ENCODE measurements at regions not wholly inside any gene's neighbourhood (a gene's known extent, or its start where the extent isn't known, plus 50 kb on each side); places are given as distances from the start of the nearest gene placed in this dataset.
"Not testable (repeated sequence)": the region's sequence is repeated elsewhere in the genome, so short reads cannot be mapped to it uniquely, and the experiment has no call there.

- no peak for DNase-seq
- Histone ChIP-seq H3K4me3 (no peak overlapping the region), H3K9me3 (replicated peaks) (no peaks in the 10 kb centered on the region)
Measured at GRCh38 chr12:131441638-131442336, 269.1 kb upstream of the SFSWAP start.

GRCh38 chr12:131442337-131442918 is 268.5 kb upstream of the SFSWAP start:
- H3K4me1 ChIP-seq, result no peaks in the 10 kb centered on the region
- DNase-seq, result no peak
- no peaks in the 10 kb centered on the region for H3K27me3 ChIP-seq
- H3K4me3 ChIP-seq, result no peak overlapping the region
- H3K9me3 ChIP-seq (replicated peaks), result no peaks in the 10 kb centered on the region
- H3K36me3 ChIP-seq, result no peaks in the 10 kb centered on the region
- H3K27ac ChIP-seq, result no peak overlapping the region

More at GRCh38 chr12:131441638-131442336, 269.1 kb upstream of the SFSWAP start:
- H3K27me3 ChIP-seq, result no peaks in the 10 kb centered on the region
- no peak overlapping the region for H3K27ac ChIP-seq
- no peaks in the 10 kb centered on the region for H3K36me3 ChIP-seq
- no peaks in the 10 kb centered on the region for H3K4me1 ChIP-seq

DNA sequence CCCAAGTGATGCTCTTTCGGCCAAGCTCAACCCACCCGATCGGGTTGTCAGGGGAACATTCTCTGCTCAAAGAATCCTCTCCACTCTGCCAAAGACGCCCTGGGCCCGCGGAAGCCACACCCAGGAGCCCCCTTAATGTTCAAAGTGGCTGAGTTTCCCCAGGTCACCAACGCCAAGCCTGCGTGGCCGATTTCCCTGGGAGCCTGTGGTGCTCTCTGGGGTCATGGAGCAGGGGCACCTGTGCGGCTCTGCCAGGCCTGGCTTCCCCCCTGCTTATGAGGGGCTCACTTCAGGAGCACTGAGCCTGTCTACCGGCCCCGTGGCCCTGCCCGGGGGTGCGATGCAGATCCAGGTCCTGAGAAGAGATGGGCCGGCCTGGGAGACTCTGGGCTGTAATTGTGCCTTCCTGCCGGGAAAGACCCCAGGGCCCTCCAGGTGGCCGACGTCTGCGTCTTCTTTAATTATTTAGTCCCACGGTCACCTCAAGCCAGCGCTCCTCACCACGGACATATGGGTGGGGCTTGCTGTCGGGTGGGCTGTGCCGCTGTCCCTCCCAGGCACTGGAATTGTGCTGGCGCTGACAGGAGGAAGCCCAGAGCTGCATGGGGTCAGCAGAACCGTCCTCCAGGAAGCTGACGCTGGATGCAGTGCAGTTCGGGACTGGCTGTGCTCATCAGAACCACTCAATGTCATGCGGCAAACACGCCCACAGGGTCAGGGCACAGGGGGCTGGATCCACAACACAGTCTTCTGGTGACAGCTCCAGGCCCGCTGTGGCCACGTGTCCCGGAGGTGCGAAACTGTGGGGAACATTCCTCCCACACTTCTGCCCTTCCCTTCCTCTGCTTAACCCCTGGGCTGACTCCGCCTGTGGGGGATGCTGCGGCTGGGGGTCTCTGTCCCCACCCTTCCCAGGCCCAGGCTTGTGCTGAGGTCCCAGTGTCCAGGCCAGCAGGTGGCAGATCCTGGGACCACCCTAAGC is 267.6 kb upstream of the SFSWAP start:
- no peak for DNase-seq
- Histone ChIP-seq H3K4me3 (no peak overlapping the region), H3K36me3 (no peaks in the 10 kb centered on the region), H3K4me1 (no peaks in the 10 kb centered on the region), H3K9me3 (replicated peaks) (no peaks in the 10 kb centered on the region), H3K27ac (no peak overlapping the region), H3K27me3 (no peaks in the 10 kb centered on the region)

DNA sequence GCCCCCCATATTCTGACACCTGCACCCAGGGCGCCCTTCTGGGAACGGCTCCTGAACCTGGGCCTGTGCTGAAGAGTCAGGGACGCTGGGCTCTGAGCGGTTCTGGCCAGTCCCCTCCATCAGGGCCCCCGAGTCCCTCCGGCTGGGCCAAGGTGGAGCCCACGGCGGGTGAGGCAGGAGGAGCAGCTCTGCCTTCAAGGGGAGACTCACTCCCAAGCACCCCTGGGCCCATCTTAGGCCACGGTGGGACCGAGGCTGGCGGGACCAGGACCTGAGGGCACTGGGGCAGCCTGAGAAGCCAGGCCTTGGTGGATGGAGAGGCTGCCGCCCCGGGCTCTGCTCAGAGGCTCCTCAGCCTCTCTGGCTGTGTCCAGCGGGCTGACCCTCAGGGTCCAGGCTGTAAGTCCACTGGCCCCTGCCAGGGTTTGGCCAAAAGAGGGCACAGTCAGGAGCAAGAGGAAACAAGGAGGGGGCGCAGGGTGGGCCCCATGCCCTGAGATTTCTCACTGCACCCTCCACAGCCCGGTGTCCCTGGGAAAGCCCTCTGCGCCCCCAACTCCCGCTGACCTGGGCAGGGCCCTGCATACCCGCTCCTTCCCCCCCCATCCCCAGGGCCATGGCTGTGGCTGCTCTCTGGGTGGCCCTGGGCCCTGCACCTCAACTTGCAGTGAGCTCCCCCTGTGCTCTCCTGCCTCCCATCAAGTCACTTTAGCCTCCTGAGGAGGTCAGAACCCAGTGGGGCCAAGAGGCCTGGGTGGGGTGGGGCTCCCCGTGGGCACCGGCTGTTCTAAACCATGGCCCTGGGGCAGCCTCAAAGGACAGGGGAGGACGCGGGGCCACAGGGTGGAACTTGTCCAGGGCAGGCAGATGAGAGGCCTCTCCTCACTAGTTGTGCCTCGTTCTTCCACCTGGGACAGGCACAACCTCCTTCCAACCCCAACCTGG is 266.4 kb upstream of the SFSWAP start:
- no peak for DNase-seq
- Histone ChIP-seq H3K4me3 (no peak overlapping the region), H3K27me3 (no peaks in the 10 kb centered on the region), H3K9me3 (replicated peaks) (no peaks in the 10 kb centered on the region), H3K4me1 (no peaks in the 10 kb centered on the region), H3K27ac (no peak overlapping the region), H3K36me3 (no peaks in the 10 kb centered on the region)

GRCh38 chr12:131445184-131445774 is 265.6 kb upstream of the SFSWAP start:
- DNase-seq, result no peak
- H3K27me3 ChIP-seq, result no peaks in the 10 kb centered on the region
- no peaks in the 10 kb centered on the region for H3K9me3 ChIP-seq (replicated peaks)
- H3K36me3 ChIP-seq, result no peaks in the 10 kb centered on the region
- H3K4me3 ChIP-seq, result no peak overlapping the region
- H3K27ac ChIP-seq, result no peak overlapping the region
- no peaks in the 10 kb centered on the region for H3K4me1 ChIP-seq

- H3K27ac ChIP-seq, result no peak overlapping the region
- no peaks in the 10 kb centered on the region for H3K9me3 ChIP-seq (replicated peaks)
- no peaks in the 10 kb centered on the region for H3K27me3 ChIP-seq
- no peaks in the 10 kb centered on the region for H3K4me1 ChIP-seq
- DNase-seq, result no peak
- no peak overlapping the region for H3K4me3 ChIP-seq
- H3K36me3 ChIP-seq, result no peaks in the 10 kb centered on the region
Measured at GRCh38 chr12:131445795-131446194, 265.1 kb upstream of the SFSWAP start.

GRCh38 chr12:131447636-131448035 is 263.3 kb upstream of the SFSWAP start:
- H3K9me3 ChIP-seq (replicated peaks); H3K4me1 ChIP-seq; H3K4me3 ChIP-seq; H3K27ac ChIP-seq; DNase-seq; H3K36me3 ChIP-seq; H3K27me3 ChIP-seq: not testable (repeated sequence)

DNA sequence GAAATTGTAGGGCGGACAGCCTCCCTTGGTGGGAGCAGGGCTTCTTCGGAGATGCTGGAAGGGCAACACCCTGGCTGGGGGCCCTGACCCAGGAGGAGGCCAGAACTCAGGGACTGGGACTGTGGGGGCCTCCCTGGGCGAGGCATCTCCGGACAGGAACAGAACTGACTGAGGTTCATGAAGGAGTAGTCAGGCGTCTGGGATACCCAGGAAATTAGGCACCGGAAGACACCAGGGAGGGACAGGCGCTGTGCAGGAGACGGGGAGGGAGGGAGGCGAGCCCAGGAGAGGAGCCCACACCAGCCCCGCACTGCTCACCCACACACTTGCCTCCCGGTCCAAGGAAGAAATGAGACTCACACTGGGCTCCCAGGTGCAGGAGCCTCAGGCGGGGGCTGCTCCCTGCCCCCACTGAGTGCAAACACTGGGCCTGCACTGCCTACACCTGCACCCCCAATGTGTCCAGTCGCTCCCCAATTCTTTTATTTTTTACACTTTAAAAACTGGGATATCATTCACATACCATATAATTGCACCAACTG is 262.6 kb upstream of the SFSWAP start:
- no peak for DNase-seq
- no peak overlapping the region for H3K27ac ChIP-seq
- H3K36me3 ChIP-seq, result no peaks in the 10 kb centered on the region
- no peaks in the 10 kb centered on the region for H3K9me3 ChIP-seq (replicated peaks)
- no peak overlapping the region for H3K4me3 ChIP-seq
- no peaks in the 10 kb centered on the region for H3K27me3 ChIP-seq
- no peaks in the 10 kb centered on the region for H3K4me1 ChIP-seq

GRCh38 chr12:131449027-131449426 is 261.9 kb upstream of the SFSWAP start:
- no peaks in the 10 kb centered on the region for H3K27me3 ChIP-seq
- no peak overlapping the region for H3K4me3 ChIP-seq
- H3K4me1 ChIP-seq, result no peaks in the 10 kb centered on the region
- no peaks in the 10 kb centered on the region for H3K9me3 ChIP-seq (replicated peaks)
- H3K27ac ChIP-seq, result no peak overlapping the region
- H3K36me3 ChIP-seq, result no peaks in the 10 kb centered on the region
- no peak for DNase-seq

DNA sequence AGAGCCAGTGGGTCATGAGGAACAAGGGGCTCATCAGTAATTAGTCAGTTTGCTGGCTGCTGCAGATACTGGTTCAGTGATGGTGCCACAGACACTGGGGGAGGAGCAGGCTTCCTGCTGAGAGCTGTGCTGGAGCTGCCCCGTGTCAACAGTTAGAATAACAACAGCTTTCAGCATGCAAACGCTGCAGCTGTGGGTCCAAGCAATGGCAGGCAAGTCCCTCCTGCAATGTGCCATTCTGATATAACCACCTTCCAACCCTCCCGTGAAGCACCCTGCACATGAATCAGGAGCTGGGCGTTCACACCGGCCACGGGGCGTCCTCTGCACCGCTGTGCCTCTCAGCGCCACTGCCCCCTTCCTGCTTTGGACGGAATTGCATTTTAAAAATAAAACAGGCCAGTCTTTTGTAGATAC is 258.4 kb upstream of the SFSWAP start:
- H3K36me3 ChIP-seq, result no peaks in the 10 kb centered on the region
- no peaks in the 10 kb centered on the region for H3K9me3 ChIP-seq (replicated peaks)
- H3K4me1 ChIP-seq, result no peaks in the 10 kb centered on the region
- DNase-seq, result peak in 1 of 2 experiments; percentile 23
- H3K27me3 ChIP-seq, result no peaks in the 10 kb centered on the region
- H3K4me3 ChIP-seq, result no peak overlapping the region
- no peak overlapping the region for H3K27ac ChIP-seq

DNA sequence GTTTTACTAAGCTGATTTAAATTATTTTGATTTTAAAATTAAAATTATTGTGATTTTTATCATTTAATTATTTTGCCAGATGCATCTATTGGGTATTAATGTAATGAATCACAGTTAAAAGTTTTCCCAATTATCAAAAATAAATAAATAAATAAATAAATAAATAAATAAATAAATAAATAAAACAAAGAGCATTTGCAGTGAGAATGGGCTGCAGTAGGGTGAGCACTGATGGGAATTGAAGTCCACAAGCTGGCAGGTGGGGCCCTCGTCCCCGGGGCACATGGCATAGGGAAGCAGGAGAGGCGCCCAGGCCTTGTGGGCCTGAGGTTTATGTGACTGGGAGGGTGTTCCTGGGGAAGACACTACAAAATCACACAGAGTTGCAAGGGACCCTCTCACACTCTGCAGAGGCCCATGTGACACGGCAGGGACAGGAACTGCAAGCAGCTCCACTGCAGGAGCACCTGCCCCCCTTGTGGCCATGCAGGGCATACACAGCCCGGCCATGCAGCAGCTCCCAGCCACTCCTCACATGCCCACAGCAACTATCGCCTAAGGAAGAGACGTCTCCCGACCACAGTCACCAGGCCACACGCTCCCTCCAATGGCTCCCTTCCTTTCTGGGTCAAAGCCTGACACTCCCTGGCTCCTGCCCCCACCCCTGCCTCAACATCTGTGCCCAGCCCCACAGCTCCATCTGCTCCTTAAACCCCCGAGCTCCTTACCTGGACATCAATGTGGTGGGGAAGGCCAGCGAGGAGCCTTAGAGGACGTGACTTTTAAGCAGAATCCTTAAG is 256.3 kb upstream of the SFSWAP start:
- Histone ChIP-seq H3K27ac (no peak overlapping the region), H3K27me3 (no peaks in the 10 kb centered on the region), H3K4me3 (no peak overlapping the region), H3K36me3 (no peaks in the 10 kb centered on the region), H3K4me1 (no peaks in the 10 kb centered on the region), H3K9me3 (replicated peaks) (no peaks in the 10 kb centered on the region)
- peak; percentile 57 to 59 for DNase-seq

- no peaks in the 10 kb centered on the region for H3K4me1 ChIP-seq
- H3K27ac ChIP-seq, result no peak overlapping the region
- no peaks in the 10 kb centered on the region for H3K36me3 ChIP-seq
- H3K27me3 ChIP-seq, result no peaks in the 10 kb centered on the region
- H3K4me3 ChIP-seq, result no peak overlapping the region
- no peaks in the 10 kb centered on the region for H3K9me3 ChIP-seq (replicated peaks)
- no peak for DNase-seq
Measured at GRCh38 chr12:131455218-131455506, 255.7 kb upstream of the SFSWAP start.

DNA sequence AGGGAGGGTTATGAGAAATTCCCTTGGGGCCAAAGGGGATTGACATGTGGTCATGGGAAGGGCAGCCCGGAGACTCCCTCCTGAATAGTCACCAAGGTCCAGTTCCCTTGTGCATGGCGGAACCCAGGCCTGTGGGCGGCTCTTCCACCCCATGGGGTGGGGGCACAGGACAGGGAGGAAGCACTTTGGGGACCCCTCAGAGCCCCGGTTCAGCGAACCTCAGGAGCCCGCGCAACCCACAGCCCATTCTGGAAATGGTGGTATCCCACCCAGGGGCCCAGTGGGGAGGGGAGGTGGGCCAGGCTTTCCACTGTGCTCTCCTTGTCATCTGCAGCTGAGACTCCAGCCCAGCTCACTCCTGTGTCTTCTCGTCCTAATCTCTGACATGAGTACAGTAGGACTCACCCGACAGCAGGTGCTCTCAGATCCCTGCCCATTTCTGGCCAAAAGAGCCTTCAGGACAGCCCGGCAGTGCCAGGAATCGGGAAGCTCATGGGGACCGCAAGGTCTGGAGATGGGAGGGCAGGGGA is 255.2 kb upstream of the SFSWAP start:
- DNase-seq, result no peak
- no peaks in the 10 kb centered on the region for H3K36me3 ChIP-seq
- no peaks in the 10 kb centered on the region for H3K27me3 ChIP-seq
- no peaks in the 10 kb centered on the region for H3K4me1 ChIP-seq
- H3K4me3 ChIP-seq, result no peak overlapping the region
- no peaks in the 10 kb centered on the region for H3K9me3 ChIP-seq (replicated peaks)
- H3K27ac ChIP-seq, result no peak overlapping the region
